IMR-90 (cell line): ENCODE measurements at regions not wholly inside any gene's neighbourhood (a gene's known extent, or its start where the extent isn't known, plus 50 kb on each side); places are given as distances from the start of the nearest gene placed in this dataset.

Source experiments
- BHLHE40 ChIP-seq: fragments of 150-350 bp; IDR thresholded peaks from 2 replicates; pipeline ENCODE4 v1.6.1; 2016; ENCODE audit warnings: mild to moderate bottlenecking, low read depth, low read length
- CTCF ChIP-seq: conservative IDR thresholded peaks from 2 replicates; pipeline ENCODE4 v1.5.1; 2012; ENCODE audit warnings: mild to moderate bottlenecking, low read depth, low read length, improper control_type of control experiment
- FOS ChIP-seq: fragments of 150-350 bp; IDR thresholded peaks from 2 replicates; pipeline ENCODE4 v1.6.1; 2016; ENCODE audit warnings: low read depth, low read length
- MAFK ChIP-seq: IDR thresholded peaks from 2 replicates; pipeline ENCODE4 v1.6.1; 2012; ENCODE audit warnings: low read depth, low read length, improper control_type of control experiment
- MXI1 ChIP-seq: IDR thresholded peaks from 2 replicates; pipeline ENCODE4 v1.6.1; 2012; ENCODE audit warnings: low read depth, mild to moderate bottlenecking, low read length, moderate library complexity, borderline replicate concordance
- NFE2L2 ChIP-seq: fragments of 150-350 bp; IDR thresholded peaks from 2 replicates; pipeline ENCODE4 v1.6.1; 2016; ENCODE audit warnings: low read depth, mild to moderate bottlenecking, low read length
- POLR2A ChIP-seq: IDR thresholded peaks from 2 replicates; pipeline ENCODE4 v1.6.1; 2012; ENCODE audit warnings: mild to moderate bottlenecking, low read depth, low read length
- RAD21 ChIP-seq: IDR thresholded peaks from 2 replicates; pipeline ENCODE4 v1.6.1; 2012; ENCODE audit warnings: low read length, improper control_type of control experiment
- RCOR1 ChIP-seq: IDR thresholded peaks from 2 replicates; pipeline ENCODE4 v1.6.1; 2012; ENCODE audit warnings: mild to moderate bottlenecking, low read length, improper control_type of control experiment; ENCODE audit not compliant: insufficient replicate concordance
- RFX5 ChIP-seq: IDR thresholded peaks from 2 replicates; pipeline ENCODE4 v1.8.0; 2012; ENCODE audit warnings: low read depth, mild to moderate bottlenecking, low read length, moderate library complexity
- SMC3 ChIP-seq: fragments of 150-350 bp; IDR thresholded peaks from 2 replicates; pipeline ENCODE4 v1.6.1; 2016; ENCODE audit warnings: low read depth, mild to moderate bottlenecking, antibody characterized with exemption, low read length, moderate library complexity
- USF2 ChIP-seq: fragments of 150-350 bp; IDR thresholded peaks from 2 replicates; pipeline ENCODE4 v1.6.1; 2017; ENCODE audit warnings: mild to moderate bottlenecking, antibody characterized with exemption, low read length, low read depth

GRCh38 chr2:17429130-17429529 lies 89.1 kb downstream of the RAD51AP2 start:
- no peak for TF ChIP-seq CTCF
- TF ChIP-seq RFX5, result no peak
- TF ChIP-seq SMC3, result no peak
- TF ChIP-seq RAD21, result no peak
- TF ChIP-seq FOS, result no peak
- no peak for TF ChIP-seq POLR2A
- TF ChIP-seq RCOR1, result no peak
- TF ChIP-seq MAFK, result no peak
- TF ChIP-seq NFE2L2, result no peak
- no peak for TF ChIP-seq USF2
- TF ChIP-seq MXI1, result no peak
- TF ChIP-seq BHLHE40, result no peak
